ENCODE measurements at regions not wholly inside any gene's neighbourhood (a gene's known extent, or its start where the extent isn't known, plus 50 kb on each side); places are given as distances from the start of the nearest gene placed in this dataset.

DNA sequence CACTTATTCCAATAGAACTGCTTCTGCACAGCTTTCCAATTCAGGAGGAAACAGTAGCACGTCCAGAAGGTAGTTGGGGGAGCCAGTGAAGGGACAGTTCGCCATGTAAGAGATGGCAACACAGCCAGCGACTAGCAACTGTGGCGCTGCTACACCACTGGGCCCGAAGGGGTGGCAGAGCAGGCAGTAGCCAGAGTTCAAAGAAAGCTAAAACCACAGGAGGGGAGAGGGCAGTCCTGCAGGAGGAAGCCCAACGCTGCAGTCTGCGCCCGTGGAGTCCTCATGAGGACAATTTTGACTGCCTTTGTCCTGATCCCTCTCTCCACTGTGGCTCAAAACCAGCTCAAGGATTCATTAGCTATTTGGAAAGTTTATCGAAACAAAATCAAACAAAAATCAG, 591.2 kb downstream of the VRK1 start:
- DNase-seq (ENCODE audit: extremely low read depth in 1 of 11, low read depth in 9 of 11, low spot score in 4 of 11) = no peak

DNA sequence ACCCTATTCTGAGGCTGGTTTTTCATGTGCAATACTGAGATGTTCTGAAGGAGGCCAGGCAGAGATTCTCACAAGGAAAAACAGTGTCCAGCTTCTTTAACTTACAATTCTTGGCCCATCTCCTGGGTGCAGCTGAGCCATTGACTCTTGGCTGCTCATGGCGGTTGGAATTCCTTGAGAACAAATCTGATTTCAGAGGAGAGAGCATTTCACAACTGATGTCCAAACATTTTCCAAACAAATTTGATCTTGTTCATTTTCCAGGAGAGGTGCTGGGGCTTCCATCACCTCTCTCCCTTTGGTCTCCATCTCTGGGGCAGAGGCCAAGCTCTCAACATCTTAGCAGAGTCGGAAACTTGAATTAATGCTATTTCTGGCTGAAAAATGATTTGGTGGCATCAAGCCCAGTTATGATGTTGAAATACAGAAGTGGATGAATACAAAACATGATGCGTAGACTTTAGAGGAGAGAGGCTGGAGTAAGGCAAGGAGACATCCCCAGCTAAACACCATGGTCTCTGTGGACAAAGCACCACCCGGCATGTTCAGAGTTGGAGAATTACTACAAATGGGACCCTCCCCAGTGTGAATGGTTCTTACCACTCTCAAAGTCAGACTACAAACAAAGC, 593.0 kb downstream of the VRK1 start:
- no peak for DNase-seq (ENCODE audit: extremely low read depth in 1 of 11, low read depth in 9 of 11, low spot score in 4 of 11)

DNA sequence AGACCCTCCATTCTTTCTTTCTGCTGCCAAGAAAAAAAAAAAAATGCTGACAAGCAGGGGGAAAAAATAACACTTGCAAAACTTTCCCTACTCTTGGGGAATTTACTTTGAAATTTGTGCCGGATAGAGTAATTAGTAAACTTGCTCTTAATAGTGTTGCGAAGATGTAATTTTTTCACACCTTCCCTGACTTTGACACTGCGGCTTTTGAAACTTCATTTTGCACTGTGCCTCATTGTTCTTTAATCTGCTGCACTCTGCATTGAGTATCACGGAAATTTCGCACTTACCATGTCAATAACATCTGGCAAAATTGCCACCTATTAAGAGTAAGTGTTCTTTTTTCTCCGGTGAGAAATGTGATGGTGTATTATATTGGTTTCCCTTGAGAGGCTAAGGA, 596.1 kb downstream of the VRK1 start:
- no peak for DNase-seq (ENCODE audit: extremely low read depth in 1 of 11, low read depth in 9 of 11, low spot score in 4 of 11)

DNA sequence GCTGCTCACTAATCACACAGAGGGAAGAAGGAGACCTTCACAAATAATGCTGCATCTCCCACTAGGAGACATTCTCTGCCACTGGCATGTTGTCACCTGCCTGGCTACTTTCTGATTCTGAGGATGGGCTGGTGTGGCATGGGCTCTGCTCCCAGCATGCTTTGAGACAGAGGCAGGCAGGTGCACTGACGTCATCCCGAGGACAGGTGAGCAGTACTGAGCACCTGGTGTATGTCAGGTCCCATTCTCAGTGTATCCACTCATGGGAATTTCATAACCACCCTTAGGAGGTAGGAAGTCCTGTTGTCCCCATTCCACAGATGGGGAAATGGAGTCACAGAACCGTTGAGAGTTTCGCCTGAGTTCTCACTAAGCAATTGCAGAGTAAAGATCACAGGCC, 597.9 kb downstream of the VRK1 start:
- no peak for DNase-seq (ENCODE audit: extremely low read depth in 1 of 11, low read depth in 9 of 11, low spot score in 4 of 11)

DNA sequence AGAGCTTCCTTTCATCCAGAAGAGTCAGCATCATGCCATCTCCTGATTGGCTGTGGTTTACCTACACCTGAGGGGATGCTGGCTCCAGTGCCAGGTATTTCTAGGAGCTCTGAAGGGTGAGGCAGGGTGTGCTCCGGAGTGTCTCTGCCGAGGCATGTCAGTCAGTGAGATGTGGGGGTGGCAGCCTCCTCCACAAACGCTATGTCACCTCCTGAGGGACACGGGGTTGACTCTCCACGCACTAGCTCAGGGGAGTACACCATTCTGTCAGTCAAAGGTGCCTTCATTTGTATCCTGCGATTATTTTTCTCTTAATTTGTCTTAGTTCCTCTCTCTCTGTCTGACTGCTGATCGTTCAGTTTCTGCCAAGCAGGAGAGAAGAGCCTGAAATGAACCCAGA, 604.5 kb downstream of the VRK1 start:
- DNase-seq (ENCODE audit: extremely low read depth in 1 of 11, low read depth in 9 of 11, low spot score in 4 of 11) = no peak

DNA sequence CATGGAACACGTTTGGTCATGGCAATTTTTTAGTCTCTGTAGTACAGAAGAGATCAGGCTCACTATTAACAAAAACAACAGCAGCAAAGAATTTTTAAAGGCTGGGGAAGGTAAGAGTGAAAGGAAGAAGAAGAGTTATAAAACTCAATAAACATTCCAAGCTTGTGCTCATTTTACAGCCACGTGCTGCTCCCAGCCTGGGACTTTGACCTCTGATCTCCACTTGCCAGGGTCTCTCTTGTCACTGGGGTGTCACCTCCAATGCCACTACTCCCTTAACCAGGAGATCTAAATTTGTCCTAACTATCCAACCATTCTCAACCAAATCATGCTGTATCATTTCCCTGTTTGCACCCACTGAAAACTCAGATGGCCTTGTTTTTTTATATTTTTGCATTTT, 605.1 kb downstream of the VRK1 start:
- DNase-seq (ENCODE audit: extremely low read depth in 1 of 11, low read depth in 9 of 11, low spot score in 4 of 11) = no peak

DNA sequence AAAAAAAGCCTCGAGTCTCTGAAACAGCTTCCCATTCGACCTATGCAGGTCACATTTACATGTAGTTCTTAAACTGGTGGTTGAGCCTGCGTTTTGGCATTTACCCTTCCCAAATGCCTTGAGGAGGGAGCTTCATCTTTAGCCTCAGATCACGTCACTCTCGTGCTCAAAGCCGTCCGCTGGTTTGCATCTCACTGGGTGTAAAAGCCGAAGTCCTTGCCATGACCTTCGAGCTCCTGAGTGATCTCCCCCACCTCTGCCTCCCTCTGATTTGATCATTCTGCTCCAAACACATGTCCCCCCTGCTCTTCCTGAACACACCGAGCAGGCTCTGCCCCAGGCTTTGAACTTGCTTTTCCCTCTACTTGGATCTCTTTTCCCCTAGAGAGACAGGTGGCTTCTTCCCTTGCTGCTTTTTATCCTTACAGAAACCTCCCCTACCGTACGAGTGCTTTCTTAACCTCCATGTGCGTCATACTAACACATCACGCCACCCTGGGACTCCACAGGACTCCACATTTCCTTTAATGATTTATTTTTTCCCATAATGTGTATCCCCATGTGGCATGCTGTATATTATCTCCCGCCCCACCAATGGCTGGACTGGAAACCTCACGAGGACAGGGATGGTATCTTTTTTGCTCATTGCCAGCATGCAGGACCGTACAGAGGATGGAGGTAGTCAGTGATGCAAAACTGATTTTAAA, 610.7 kb downstream of the VRK1 start:
- DNase-seq (ENCODE audit: extremely low read depth in 1 of 11, low read depth in 9 of 11, low spot score in 4 of 11) = no peak

DNA sequence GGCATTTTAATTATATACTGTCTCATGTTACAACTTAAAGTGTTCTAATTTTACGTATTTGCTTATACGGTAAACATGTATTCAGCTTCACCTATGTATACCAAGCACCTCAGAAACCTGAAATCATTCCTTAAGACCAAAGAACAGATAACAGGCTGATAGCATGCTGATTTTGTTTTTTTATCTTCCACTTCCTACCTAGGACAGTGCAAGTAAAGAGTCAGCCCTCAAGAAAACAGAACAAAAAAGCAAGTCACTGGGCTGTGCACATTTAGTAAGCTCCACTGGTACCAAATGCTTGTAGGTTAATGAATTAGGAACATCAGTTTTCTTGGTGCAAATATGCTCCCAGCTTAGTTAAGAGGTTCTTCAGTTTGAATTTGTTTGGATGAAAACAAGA, 611.3 kb downstream of the VRK1 start:
- no peak for DNase-seq (ENCODE audit: extremely low read depth in 1 of 11, low read depth in 9 of 11, low spot score in 4 of 11)

DNA sequence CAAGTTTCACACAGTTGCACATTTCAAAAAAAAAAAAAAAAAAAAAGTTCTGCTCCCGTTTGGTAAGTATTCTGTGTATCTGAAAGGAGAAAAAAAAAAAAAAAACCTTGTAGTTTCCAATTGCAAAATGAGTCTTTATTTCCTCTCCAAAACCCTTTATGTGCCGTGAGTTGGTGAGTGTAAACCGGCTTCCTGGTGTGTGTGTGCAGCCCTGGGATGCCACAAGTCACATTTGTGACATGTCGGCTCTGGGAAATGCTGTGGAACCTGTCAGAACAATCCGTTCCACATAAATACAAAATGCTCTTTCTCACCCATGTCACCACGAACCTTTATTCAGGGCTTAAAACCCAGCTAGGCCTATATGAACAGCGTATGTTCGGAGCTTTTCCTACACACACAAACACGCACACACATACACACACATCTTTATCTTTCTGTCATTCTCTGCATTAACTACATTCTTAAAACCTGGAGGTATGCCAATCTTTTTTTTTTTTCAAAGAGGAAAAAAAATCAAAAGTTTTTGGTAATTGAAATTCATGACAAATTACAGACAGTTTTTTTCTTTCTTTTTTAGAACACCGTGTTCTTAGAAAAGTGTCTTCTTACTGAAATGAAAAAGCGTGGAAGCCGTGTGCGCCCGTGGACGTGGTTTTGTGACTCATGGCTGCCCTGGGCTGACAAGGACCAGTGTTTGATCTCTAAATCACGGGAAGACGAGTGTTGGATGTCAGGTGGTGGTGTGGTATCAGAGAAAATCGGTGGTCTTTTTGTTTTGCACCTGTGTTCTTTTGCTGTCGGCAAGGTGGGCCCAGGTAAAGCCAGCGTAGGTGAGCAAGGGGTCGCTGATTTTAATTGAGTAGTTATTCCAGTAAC, 612.0 kb downstream of the VRK1 start:
- DNase-seq (ENCODE audit: extremely low read depth in 1 of 11, low read depth in 9 of 11, low spot score in 4 of 11) = no peak

DNA sequence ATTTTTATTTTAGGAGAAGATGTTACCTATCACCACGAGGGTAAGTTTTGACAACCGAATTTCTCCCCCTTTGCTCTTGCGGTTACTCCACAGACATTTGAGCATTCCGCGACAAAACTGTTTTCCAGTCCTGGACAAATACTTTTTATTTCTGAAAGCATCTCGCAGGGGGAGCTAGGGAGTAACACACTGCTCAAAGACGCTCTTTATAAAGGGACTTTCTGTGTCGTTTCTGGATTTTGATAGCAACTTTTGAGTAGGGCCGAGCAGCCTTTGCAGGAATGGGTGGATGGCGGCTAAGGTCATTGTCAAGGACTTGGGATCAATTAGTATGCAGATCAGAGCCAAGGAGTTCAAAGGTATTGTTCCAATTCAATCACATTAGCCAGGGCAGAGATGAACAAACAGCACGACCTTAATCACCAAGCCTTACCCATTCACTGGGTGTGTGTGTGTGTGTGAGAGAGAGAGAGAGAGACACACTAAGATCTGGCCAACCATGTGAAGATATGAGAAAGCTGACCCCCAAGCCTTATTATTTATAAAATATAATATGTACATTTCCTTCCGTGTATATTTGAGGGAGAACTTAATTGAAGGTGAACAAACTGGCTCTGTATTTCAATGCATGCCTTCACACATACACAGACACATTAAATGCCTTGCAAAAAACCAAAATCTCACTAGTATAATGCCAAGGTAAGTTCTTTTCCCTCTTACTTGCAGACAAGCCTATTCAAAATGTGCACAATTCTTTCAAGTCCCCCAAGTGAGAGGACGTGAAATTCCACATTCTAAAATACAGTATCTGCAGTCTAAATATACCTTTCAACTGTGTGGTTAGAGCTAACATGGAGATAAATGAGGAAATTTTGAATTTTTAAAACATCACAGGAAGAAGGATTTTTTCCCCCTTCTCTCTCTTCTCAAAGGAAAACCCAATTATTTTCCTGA, 613.8 kb downstream of the VRK1 start:
- DNase-seq (ENCODE audit: extremely low read depth in 1 of 11, low read depth in 9 of 11, low spot score in 4 of 11) = no peak

DNA sequence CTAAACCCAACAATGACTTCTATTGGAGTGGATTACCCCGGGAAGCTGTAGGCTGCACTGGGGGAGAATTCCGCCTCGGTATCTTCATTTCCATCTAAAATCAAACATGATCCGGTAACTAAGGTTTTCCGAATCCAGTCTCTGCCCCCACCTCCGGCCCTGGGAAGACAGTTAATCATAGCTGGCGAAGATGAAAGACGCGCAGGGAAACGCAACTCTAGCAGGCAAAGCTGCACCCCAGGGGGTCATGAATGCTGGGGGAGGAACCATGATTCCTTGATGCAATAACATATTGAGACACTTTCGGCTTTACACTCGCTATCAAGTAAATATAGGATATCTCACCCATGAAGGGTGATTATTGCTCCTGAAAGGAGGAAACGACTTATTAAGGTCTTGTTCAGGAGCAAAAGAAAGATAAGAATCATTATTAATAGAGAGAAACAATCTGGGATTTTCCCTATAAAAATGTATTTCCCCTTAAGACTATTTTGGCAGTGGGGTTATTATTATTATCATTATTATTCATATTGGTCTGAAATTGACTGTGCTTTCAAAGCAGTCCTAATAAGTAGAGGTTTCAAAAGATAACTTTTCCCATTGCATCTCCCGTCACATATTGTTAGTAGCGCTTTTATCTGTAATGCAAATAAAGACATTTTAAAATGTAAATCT, 614.9 kb downstream of the VRK1 start:
- no peak for DNase-seq (ENCODE audit: extremely low read depth in 1 of 11, low read depth in 9 of 11, low spot score in 4 of 11)

DNA sequence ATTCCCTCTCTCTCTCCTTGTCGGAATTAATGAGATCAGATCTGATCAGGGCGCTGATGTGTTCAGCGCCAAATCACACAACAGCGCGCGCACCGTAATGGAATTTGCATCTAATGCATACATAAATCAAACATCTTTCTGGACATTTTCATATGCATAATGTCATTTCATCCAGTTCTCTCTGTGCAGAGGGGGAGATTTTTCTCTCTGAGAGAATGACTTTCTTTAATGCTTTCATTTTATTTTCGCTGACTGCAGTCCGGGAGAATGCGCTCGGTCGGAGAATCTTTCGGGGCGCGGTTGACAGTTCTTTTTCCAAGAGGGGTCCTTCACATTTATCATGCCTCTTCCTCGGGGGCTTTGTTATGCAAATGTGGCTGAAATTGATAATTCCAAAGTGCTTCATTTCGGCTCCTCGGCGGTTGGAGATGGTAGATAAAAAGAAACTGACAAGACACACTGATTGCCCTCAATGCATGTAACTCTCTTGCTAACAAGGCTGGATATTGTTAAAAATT, 615.9 kb downstream of the VRK1 start:
- DNase-seq (ENCODE audit: extremely low read depth in 1 of 11, low read depth in 9 of 11, low spot score in 4 of 11) = no peak

DNA sequence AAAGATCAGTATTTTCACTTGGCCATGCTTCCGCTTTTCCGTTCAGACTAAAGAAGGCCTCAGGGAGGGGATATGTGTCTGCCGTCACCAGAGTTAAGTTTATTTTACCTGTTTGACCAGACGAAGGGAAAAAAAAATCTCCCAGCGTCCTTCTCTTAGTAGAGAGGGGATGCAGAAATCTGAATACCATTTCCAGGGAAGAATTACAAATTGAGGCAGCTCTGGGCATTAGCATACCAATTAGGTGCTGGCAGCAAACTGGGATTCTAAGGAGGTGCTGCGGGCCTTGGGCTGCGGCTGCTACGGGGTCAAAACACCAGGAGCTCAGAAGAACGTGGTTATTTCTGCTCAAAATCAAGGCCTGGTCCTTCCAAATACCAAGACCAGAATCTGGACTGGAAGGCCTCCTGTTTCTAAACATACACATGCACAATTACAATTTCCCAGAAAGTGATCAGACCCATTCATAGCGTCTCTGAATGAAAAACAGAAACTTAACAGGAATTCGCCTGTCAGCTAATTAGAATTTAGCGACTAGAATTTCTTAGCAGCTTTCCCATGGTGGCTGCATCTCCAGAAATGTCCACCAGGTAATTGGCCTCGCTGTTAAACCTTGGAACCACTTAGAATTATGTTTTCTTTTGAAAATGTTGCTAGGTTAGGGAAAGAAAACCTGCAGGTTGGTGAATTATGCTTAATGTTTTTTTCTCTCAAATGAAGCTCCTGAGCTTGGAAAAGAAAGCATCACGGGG, 617.0 kb downstream of the VRK1 start:
- no peak for DNase-seq (ENCODE audit: extremely low read depth in 1 of 11, low read depth in 9 of 11, low spot score in 4 of 11)

DNA sequence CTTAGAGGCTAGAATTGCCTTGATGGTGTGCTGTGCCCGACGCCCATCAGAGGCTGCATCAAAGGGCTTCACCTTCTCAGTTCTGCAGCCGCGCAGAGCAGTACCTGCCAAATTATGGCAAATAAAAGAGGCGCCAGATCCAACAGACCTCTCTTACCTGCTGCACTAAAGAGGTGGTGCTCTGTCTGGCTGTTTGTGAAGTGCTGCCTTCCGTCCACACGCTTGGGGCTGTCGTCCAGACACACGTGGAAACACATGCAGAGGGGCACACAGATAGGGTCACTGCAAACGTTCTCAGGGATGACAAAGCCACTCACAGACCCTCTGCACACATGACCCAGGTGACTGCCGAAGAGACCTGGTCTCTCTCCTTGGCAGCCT, 617.5 kb downstream of the VRK1 start:
- no peak for DNase-seq (ENCODE audit: extremely low read depth in 1 of 11, low read depth in 9 of 11, low spot score in 4 of 11)

DNA sequence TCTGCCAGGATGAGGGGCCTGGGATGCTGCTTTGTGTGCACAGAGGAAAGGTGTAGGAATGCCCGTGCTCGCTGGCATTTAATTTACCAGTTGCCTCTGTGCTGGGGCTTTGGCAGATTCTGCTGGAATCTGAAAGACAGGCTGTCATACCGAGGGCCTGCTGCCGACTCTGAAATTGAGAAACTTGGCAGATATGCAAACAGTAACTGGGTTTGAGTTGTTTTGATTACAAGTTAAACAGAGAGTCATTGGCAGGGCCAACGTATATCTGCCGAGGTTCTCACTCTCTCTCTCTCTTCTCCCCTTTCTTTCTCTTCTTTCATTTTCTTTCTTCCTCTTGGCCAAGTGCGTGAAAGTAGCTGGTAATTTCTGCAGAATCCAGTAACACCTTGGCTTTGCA, 618.7 kb downstream of the VRK1 start:
- no peak for DNase-seq (ENCODE audit: extremely low read depth in 1 of 11, low read depth in 9 of 11, low spot score in 4 of 11)

DNA sequence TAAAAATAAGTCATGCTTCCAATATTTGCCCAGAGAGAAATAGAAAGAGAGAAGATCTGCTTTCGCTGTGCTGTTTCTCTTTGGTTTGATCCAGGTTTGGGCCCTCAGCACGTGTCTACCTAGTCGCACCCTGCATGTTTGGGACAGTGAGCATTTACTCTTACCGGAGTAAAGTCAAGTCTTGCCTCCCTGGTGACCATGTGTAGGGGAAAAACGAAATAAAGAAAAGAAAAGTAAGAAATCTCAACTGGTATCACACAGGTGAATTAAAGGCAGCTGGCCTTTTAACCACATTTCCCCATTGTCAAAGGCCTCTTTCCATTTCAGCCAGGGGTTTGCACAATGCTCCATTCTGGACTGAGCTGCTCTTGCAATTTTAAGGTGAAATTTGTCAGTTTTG, 619.4 kb downstream of the VRK1 start:
- no peak for DNase-seq (ENCODE audit: extremely low read depth in 1 of 11, low read depth in 9 of 11, low spot score in 4 of 11)

DNA sequence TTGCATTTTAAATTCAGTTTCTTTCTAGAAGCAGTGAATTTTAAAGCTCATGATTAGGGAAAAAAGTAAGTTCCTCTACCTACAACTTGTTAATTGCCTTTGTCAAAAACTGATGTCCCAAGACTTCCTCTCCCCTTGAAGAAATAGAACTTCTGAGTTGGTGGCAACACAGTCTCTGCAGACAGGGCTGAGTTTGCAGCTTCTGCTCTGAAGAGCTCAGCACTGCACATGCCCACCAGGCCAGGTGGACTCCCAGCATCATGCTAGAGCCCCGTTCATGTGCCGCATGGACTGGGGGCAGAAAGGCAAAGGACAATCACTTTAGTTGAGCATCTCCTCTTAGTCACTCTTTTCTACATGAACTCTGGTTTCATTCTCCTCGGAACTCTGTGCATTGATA, 620.1 kb downstream of the VRK1 start:
- DNase-seq (ENCODE audit: extremely low read depth in 1 of 11, low read depth in 9 of 11, low spot score in 4 of 11) = no peak

DNA sequence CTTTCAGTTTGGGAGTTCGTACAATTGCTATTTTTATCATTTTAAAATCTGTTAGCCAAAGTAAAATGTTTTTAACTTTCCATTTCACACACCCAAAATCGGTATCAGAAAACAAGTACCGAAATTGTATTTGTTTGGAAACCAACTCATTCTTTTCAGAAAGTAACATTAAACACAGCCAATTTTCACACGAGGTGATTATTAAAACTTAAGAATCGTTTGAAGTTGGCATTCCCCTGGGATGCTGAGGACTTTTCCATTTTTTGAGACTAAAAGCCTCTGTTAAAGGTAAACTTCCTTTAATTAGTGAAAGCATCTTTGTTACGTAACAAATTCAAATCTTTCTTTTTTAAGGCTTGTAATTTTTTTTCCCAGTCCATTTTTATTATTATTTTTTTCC, 623.0 kb downstream of the VRK1 start:
- DNase-seq (ENCODE audit: extremely low read depth in 1 of 11, low read depth in 9 of 11, low spot score in 4 of 11) = no peak
